HG03378 (cell line): ENCODE measurements at regions not wholly inside any gene's neighbourhood (a gene's known extent, or its start where the extent isn't known, plus 50 kb on each side); places are given as distances from the start of the nearest gene placed in this dataset.
A peak's percentile ranks its signal among the peaks of the same experiment; 100 is the strongest.

Experiments used
- ATAC-seq: cut with Tn5 transposase; IDR thresholded peaks from one replicate; pipeline ENCODE4 v1.9.1; 2021; ENCODE audit warnings: mild to moderate bottlenecking, moderate library complexity; ENCODE audit not compliant: unreplicated experiment

DNA sequence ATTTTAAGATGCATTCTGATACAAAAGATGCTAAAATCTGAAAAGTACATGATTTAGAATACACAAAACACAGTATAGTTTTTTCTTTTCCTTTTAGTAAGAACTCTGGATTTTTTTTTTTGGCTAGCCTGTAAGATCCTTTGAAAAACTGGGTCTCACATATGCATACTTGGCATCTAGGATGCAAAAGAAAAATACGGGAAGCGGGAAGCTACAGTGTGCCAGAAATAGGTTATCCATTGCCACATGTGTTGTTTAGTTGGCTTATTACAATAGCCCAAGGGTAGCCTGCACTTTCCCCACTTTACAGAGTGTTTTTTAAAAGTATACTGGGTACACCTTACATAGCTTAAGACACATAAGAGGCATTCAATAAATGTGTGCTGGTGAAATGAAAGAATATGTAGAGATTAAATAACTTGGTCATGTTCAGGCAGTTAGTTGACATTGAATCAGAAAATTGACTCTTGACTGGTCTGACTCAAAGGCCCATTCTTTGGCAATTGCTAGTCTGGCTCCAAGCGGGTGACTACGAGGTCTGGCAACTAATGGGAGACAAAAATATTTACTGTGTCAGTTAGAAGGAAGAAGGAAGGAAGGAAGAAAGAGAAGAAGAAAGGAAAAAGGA lies 286.8 kb upstream of the TRIB2 start:
- ATAC-seq: no peak

DNA sequence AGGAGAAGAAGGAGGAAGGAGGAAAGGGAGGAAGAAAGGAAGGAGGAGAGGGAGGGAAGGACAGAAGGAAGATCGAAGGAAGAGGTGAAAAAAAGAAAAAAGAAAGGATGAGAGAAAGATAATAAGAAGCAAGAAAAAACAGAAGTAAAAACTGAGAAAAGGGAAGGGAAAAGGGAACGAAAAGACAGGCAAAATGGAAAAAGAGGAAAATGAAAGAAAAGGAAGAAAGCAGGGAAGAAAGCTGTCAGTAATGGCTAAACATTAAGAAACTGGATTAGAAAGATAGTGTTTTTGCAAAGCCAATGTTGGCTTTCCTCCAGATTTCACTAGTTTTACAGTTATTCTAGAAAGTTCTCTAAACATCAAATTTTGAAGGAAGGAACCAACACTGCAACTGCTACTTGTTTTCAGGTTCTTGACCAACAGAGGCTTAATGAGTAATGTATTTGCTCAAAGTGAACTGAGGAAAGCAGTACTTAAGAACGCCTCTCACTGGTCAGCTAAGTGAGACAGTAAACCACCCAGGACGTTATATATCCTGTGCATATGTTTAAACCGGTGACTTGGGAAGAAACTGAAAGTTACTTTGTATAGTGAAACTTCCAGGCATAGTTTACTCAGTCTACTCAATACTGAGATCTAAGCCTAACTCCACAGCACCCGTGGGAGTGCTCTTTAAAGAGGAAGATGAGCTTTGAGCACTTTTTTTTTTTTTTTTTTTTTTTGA lies 286.2 kb upstream of the TRIB2 start:
- ATAC-seq: peak; percentile 100

DNA sequence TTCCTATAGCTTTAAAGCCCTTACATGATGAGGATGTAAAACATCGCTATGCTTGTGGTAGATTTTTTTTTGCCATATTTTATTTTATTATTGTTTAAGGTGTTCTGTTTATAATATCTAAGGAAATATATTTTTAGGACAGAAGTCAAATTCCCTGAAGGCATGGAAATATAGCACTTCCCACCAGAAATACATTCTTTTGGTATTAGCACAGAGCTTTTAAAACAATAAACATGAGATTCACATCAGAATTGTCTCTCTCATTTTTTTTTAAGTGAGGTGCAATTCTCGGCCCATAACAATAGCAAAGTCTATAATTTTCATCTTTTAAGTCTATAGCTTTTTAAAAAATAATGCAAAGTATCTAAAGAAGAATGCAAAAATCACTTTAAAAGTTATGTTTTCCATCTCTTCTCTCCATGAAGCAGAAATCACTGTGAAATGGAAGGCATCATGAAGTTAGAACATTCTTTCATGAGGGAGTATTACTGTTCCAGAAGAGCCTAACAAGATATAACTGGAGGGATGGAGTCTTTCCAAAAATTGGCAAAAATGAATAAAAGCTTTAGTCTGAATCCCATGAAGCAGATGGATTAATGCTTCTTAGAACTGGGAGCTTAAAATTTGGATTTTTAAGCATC lies 283.6 kb upstream of the TRIB2 start:
- no peak for ATAC-seq

DNA sequence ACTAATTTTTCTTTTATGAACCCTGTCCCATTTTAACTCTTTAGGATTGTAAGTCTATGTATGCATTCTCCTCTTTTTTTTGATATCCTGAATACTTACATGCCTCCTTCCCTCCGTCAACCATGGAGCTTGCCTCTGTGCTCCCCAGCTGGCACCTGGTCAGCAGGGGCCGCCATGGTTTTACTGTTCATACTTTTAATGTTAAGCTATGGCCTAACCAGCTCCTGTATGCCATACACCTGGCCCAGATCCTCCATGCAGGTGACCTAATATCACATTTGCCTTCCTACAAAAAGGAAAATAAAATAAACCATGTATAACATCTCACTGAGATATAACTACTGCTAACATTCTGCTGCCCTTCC lies 283.1 kb upstream of the TRIB2 start:
- ATAC-seq: no peak

DNA sequence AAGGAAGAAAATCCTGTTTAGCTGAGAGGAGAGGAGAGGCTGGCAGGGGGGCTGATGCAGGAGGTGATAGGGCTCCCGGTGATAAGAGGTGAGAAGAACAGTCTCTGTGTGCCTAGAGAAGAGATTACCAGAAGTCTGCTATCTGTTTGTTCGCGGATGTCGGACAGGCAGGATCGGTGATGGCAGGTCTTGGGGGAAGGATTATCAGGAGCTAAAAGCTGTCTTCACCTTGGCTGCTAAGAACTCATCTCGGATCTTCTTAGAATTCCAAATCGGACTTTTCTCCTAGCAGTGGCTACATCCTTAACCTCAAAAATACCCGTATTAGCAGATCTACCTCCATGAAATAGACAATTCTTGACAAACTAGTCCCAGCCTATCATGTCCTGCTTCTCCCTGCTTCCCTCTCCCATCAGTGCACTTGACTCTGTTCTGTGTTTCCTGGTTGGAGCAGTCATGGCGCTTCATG lies 282.1 kb upstream of the TRIB2 start:
- no peak for ATAC-seq

DNA sequence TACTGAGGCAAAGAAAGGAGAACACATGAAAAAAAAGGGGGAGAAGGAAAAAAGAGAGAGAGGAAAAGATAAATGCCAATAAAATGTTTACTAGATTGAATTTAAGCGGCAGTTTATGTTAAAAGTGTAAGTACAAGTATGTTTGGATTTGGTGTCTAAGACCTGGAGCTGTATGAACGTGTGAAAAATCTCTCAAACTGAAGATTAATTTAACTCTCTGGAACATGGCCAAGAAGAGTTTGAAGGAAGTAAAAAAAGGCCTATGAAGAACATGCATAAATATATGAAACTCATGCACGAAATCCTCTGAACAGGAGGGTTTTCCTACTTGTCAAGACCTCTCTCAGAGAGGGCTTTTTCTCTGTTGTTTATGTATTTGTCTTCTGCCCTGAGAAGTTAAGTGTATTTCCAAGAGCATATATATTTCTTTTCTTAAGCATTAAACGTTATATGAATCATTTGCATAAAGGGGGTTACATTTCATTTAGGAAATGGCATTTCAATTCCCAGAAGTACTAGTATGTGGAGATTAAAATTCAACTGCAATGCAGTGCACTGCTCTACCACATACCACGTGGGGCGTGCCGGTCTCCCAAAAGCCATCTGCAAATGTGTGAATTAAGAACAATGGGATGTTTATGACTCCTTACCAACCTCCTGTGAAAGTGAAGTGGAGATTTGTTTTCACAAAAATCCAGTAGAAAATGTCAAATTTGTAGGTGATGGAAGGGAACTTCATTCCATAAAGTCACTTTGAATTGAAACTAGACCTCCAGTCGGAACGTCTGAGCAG lies 281.1 kb upstream of the TRIB2 start:
- ATAC-seq: no peak

DNA sequence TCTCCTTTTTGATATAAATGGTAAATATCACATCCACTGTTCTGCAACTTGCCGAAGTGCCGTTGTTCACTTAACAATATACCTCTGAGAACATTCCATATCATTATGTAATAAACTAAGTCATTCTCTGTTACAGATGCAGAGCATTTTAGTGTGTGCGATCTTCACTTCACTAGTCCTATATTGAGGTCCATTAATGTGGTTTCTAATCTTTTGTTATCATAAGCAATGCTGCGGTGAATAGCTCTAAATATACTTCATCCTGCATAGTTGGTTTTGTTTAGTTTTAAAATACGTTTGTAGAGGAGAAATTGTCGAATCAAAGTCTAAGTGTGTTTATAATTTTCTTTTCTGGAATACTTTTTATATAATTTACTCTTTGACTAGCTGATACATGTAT lies 280.3 kb upstream of the TRIB2 start:
- ATAC-seq: no peak

DNA sequence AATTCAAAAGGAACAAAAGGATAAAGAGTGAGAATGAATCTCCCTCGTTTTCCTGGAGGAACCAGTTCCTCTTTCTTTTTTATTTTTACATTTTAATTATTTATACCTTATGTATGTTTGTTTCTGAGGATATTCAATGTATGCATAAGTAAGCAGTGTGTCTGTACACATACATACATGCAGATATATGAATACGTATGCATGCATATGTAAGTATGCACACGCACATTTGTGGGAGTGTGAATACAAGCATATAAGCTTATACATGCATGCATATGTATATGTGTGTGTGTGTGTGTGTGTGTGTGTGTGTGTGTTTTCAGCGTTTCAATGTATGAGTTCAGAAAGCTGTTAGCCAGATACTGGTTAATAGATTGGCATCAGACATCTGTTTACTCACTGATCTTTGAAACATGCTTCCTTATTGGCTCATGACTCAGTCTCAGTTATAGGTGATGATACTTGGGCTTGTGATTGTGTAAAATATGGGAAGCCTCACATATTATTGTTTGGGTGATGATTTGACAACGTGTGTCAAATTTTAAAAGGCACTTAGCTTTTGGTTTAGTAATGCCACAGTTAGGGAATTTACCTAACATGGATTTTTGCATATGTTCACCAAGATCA lies 279.7 kb upstream of the TRIB2 start:
- ATAC-seq: no peak

DNA sequence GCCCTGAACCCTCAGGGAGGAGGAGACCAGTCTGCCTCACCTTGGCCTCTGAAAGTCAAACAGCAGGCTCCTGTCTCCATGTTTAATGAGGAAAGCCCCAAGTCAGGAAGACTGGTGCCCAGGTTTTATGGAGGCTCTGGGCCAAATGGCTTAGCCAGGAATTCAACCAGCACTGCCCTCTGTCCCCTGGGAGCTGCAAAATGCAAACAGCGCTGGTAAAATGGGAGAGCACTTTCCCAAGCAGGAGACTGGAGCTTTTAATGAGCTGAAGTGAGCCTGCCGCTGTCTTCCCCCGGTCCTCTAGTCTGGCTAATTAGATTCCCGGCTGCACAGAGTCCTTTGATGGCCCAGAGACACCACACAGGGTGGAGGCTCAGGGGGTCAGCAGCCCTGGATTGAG lies 276.0 kb upstream of the TRIB2 start:
- no peak for ATAC-seq

DNA sequence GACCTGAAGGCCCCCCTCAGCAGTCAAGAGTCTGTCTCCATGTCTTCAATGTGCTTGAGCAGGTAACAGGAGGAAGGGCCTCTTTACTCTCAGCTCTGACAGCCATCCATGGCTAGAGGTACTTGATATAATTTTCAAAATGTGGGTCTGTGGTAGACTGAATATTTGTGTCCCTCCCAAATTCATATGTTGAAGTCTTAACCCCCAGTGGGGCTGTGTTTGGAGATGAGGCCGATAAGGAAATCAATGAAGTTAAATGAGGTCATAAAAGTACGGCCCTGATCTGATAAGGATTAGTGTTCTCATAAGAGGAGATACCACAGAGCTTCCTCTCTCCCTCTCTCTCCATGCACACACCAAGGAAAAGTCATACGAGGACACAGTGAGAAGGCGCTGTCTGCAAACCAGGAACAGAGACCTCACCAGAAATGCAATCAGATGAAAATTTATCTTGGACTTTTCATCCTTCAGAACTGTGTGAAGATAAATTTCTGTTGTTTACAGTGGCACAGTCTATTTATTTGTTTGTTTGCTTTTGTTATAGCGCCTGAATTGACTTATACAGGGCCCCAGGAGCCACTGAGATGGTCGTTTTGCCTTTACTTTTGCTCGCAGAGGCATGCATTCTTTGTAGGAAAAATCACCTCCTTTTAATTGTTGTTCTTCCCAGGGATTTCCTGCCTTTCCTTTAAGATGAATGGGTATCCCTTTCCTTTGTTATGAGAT lies 274.8 kb upstream of the TRIB2 start:
- ATAC-seq: no peak

DNA sequence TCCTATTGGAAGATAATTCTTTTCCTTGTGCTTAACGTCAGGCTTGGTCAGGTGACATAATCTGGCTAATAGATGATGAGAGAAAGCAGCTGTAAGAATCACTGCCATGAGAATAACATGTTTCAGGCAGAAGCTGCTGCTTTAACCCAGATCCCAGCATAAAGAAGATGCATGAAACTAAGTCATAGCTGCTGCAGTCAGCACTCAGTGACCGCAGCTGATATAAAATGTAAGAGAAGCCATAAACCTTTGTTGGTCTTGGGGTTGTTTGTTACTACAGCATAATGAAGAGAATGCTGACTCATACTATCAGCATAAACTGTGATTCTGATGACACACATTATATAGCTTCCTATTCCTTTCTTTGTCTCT lies 274.3 kb upstream of the TRIB2 start:
- ATAC-seq: no peak

DNA sequence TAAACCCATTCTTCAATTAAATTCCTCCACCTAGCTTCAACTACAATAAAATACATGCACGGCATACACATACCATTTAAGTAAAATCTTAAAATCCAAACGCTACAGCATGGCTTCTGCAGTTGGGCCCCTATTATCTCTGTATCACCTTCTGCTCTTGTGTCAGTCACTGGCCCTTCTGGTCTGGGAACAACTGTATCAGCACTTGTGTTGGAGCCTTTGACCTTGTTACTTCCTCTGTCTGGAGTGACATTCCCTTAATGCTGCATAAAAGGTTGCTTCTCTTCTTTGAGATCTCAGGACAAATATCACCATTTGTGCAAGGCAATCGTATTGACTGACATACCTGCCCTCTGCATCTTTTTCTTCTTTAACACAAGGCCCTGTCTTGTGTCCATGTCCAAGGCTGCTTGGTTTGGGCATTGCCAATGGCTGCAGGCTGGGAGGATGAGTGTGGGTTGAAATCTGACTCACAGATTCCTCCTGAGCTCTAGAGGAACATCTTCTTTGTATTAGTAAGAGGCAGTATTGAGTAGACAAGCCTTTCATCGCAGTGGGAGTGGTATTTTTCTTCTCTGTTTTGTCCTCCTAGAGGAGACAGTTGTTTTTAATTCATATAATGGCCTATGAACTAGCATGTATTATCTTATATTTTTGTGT lies 267.8 kb upstream of the TRIB2 start:
- ATAC-seq: no peak

DNA sequence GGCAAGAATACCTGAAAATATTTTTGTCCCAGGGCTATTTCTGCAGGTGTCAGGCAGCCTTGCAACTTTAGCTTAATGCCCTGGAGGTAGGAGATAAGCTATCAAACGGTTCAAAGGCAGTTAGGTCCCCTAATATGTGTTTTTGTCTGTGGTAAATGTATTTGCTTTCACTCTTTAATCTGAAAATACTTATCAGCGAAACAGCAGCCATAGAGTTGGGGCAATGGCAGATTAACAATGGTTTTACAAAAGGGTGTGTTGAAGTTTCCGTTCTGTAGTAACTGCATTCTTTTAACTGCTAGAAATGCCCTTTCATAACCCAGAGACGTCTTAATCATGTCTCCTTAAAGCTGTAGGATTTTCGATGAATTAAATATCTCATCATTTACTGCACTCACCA lies 265.0 kb upstream of the TRIB2 start:
- no peak for ATAC-seq

DNA sequence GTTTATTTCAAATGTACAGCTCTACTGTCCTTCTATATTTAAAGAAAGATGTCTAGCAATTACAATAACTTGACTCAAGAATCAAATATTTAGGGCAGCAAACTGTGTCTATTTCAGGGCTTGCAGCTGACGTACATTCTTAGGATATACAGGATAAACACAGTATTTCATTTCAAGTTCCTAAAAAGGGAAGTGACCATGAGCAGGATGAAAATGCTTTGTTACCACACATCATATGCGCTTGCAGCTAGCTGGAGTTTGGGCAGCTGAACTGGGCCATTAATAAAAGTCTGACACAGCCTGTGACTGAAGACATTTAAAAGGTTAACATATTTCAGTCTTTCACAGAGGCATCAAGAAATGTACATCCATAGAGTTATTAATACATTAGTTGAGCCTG lies 264.6 kb upstream of the TRIB2 start:
- no peak for ATAC-seq

DNA sequence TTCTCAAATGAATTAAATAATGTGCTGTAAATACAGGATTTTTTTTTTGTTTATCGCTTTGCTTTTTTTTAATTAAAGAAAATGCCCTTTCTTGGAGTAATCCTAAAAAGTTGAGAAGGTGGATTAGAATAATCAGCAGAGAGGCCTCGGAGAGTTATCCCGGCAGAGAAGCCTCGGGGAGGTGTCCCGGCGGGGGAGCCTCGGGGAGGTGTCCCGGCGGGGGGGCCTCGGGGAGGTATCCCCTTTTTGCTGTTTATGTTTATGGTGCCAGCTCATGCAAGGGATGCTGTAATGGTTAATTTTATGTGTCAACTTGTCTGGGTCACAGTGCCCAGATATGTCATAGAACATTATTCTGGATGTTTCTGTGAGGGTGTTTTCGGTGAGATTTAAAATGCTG lies 263.0 kb upstream of the TRIB2 start:
- ATAC-seq: no peak

DNA sequence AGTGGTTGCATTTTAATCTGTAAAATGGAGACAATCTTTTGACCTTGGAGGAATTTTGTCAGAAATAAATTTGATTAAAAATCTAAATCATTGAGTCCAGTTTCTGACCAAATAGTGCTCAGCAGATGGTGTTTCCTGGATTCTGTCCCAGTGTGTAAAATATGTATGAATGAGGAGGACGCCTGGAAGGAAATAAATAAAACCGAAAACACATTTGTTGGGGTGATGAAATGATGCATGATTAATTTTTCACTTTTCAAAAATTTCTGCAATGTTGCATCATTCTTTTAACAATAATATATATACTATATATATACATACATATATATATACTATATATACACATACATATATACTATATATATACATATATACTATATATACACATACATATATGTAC lies 261.1 kb upstream of the TRIB2 start:
- no peak for ATAC-seq

DNA sequence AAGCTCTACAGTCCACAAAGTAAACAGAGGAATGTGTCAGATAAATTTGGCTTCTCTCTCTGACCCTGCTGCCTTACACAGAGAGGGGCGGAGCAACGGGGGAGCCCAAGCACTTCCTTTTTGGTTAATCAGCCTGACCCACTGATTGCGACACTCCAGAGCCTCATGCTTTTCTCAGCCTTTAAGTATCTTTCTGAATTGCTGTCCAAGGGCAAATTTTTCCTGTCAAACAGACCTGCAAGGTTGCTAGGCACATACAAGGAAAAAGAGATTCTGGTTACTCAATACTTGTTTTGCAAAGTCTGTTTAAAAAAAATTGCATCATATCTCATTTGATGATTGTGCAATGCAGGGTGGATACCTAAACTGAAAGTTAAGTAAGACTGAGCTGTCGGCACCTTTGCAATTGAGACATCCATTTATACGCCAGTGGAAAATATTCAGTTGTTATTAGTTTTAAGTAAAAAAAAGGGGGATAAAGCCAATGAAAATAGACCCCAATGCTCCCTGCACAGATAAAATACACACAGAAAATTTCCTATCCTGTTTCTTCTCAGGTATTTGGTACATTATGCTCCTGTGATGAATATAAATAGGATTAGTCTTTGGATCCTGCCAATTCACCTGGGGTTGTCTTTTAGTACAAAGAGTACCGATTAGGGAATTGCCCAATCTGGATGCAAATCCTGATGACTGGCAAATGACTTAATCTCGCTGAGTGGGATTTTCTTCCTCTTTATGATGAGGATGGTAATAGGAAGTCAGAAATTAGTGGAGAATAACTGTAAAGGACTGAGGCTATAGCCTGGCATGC lies 260.2 kb upstream of the TRIB2 start:
- ATAC-seq: peak; percentile 99

DNA sequence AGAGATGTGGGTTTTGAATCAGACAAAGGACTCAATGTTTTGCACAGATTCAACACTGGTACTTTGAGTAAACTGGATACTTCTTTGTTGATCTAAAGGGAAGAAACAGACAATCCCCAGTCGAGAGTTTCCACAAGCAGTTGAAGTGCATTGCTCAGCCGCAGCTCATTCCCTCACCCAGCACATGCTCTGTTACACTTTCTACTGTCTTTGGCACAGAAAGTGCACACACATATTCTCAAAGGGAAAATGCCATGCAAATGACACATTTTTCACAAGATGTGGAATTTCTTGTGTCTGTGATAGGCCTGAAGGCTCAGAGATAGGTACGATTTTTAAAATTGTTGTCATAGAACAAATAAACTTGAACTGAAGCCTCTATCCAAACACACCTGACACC lies 258.9 kb upstream of the TRIB2 start:
- ATAC-seq: no peak

DNA sequence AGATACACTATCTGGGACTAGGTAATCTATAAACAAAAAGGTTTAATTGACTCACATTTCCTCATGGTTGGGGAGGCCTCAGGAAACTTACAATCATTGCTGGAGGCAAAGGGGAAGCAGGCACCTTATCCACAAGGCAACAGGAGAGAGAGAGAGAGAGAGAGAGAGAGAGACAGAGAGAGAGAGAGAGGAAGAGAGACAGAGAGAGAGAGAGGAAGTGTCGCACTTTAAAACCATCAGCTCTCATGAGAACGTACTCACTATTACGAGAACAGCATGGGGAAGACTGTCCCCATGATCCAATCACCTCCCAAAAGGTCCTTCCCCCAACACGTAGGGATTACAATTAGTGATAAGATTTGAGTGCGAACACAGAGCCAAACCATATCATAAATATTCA lies 253.5 kb upstream of the TRIB2 start:
- no peak for ATAC-seq
